IMR-90 (cell line): ENCODE measurements at regions not wholly inside any gene's neighbourhood (a gene's known extent, or its start where the extent isn't known, plus 50 kb on each side); places are given as distances from the start of the nearest gene placed in this dataset.

ENCODE experiments used
- CHD1 ChIP-seq: IDR thresholded peaks from 2 replicates; pipeline ENCODE4 v1.6.1; 2012; ENCODE audit warnings: low read depth, low read length, improper control_type of control experiment
- CTCF ChIP-seq: conservative IDR thresholded peaks from 2 replicates; pipeline ENCODE4 v1.5.1; 2012; ENCODE audit warnings: mild to moderate bottlenecking, low read depth, low read length, improper control_type of control experiment
- ELK1 ChIP-seq: fragments of 150-350 bp; IDR thresholded peaks from 2 replicates; pipeline ENCODE4 v1.6.1; 2016; ENCODE audit warnings: low read depth, mild to moderate bottlenecking, low read length, moderate library complexity, borderline replicate concordance
- FOS ChIP-seq: fragments of 150-350 bp; IDR thresholded peaks from 2 replicates; pipeline ENCODE4 v1.6.1; 2016; ENCODE audit warnings: low read depth, low read length
- MAFK ChIP-seq: IDR thresholded peaks from 2 replicates; pipeline ENCODE4 v1.6.1; 2012; ENCODE audit warnings: low read depth, low read length, improper control_type of control experiment
- MAZ ChIP-seq: IDR thresholded peaks from 2 replicates; pipeline ENCODE4 v1.6.1; 2012; ENCODE audit warnings: low read depth, mild to moderate bottlenecking, low read length, improper control_type of control experiment, moderate library complexity, borderline replicate concordance
- MXI1 ChIP-seq: IDR thresholded peaks from 2 replicates; pipeline ENCODE4 v1.6.1; 2012; ENCODE audit warnings: low read depth, mild to moderate bottlenecking, low read length, moderate library complexity, borderline replicate concordance
- POLR2A ChIP-seq: IDR thresholded peaks from 2 replicates; pipeline ENCODE4 v1.6.1; 2012; ENCODE audit warnings: mild to moderate bottlenecking, low read depth, low read length
- RAD21 ChIP-seq: IDR thresholded peaks from 2 replicates; pipeline ENCODE4 v1.6.1; 2012; ENCODE audit warnings: low read length, improper control_type of control experiment
- RCOR1 ChIP-seq: IDR thresholded peaks from 2 replicates; pipeline ENCODE4 v1.6.1; 2012; ENCODE audit warnings: mild to moderate bottlenecking, low read length, improper control_type of control experiment; ENCODE audit not compliant: insufficient replicate concordance
- RFX5 ChIP-seq: IDR thresholded peaks from 2 replicates; pipeline ENCODE4 v1.8.0; 2012; ENCODE audit warnings: low read depth, mild to moderate bottlenecking, low read length, moderate library complexity
- SMC3 ChIP-seq: fragments of 150-350 bp; IDR thresholded peaks from 2 replicates; pipeline ENCODE4 v1.6.1; 2016; ENCODE audit warnings: low read depth, mild to moderate bottlenecking, antibody characterized with exemption, low read length, moderate library complexity
- USF2 ChIP-seq: fragments of 150-350 bp; IDR thresholded peaks from 2 replicates; pipeline ENCODE4 v1.6.1; 2017; ENCODE audit warnings: mild to moderate bottlenecking, antibody characterized with exemption, low read length, low read depth

GRCh38 chr2:15753233-15753798 lies 161.6 kb downstream of the DDX1 start:
- TF ChIP-seq CTCF (no peak), POLR2A (no peak), ELK1 (no peak), RCOR1 (no peak), MXI1 (no peak), FOS (no peak), SMC3 (no peak), MAFK (no peak), RAD21 (no peak), USF2 (no peak), RFX5 (no peak), MAZ (no peak), CHD1 (no peak)
